IMR-90 (cell line): ENCODE measurements at regions not wholly inside any gene's neighbourhood (a gene's known extent, or its start where the extent isn't known, plus 50 kb on each side); places are given as distances from the start of the nearest gene placed in this dataset.

ENCODE experiments used
- ATAC-seq: fragments of 200-7000 bp; cut with Tn5 transposase; 2 replicates; pipeline ENCODE4 v1.9.1; 2020; ENCODE audit warnings: low read depth, mild to moderate bottlenecking, moderate library complexity
- BruUV-seq: library from RNA; stranded (reverse); fragments of 400-500 nt; replicated peaks from 2 replicates; lab custom pipeline; 2021; lab: Mats Ljungman, UMichigan
- CTCF ChIA-PET: fragments of 300-600 bp; formaldehyde crosslinking; extraction: SDS; loops from one replicate; lab custom pipeline; 2021; ENCODE audit warnings: antibody characterized with exemption; lab: Yijun Ruan, JAX
- POLR2A ChIA-PET: fragments of 300-600 bp; sonication (Branson Sonifier 250); formaldehyde crosslinking; loops from one replicate; lab custom pipeline; 2022; ENCODE audit warnings: antibody characterized with exemption; ENCODE audit not compliant: unreplicated experiment; lab: Charles Lee
- DNase-seq: peaks from one replicate; pipeline ENCODE4 v3.0.0; 2013
- H2AFZ ChIP-seq: replicated peaks from 2 replicates; pipeline ENCODE3; 2013; ENCODE audit warnings: low read length, mild to moderate bottlenecking; ENCODE audit not compliant: poor library complexity
- H2AK5ac ChIP-seq: 2 replicates; pipeline ENCODE4 v1.6.1; 2013; ENCODE audit warnings: low read depth, low read length, inconsistent platforms
- H2AK9ac ChIP-seq: replicated peaks from 2 replicates; pipeline ENCODE3; 2013; ENCODE audit warnings: mild to moderate bottlenecking, low read depth, low read length, moderate library complexity; ENCODE audit not compliant: poor library complexity
- H2BK120ac ChIP-seq: 2 replicates; pipeline ENCODE4 v1.6.1; 2013; ENCODE audit warnings: low read depth, low read length, inconsistent platforms
- H2BK15ac ChIP-seq: 3 replicates; pipeline ENCODE4 v1.6.1; 2013; ENCODE audit warnings: low read depth, low read length, inconsistent platforms
- H2BK20ac ChIP-seq: 2 replicates; pipeline ENCODE4 v1.6.1; 2013; ENCODE audit warnings: low read depth, mild to moderate bottlenecking, inconsistent platforms, low read length, moderate library complexity
- H2BK5ac ChIP-seq: 2 replicates; pipeline ENCODE4 v1.6.1; 2013; ENCODE audit warnings: mild to moderate bottlenecking, low read depth, low read length, inconsistent platforms; ENCODE audit not compliant: poor library complexity, severe bottlenecking
- H3K14ac ChIP-seq: replicated peaks from 2 replicates; pipeline ENCODE4 v1.6.1; 2013; ENCODE audit warnings: low read depth, low read length, inconsistent platforms
- H3K18ac ChIP-seq: 2 replicates; pipeline ENCODE4 v1.6.1; 2013; ENCODE audit warnings: low read depth, low read length, control low read depth
- H3K23ac ChIP-seq: 2 replicates; pipeline ENCODE4 v1.6.1; 2013; ENCODE audit warnings: low read depth, low read length, inconsistent platforms
- H3K27ac ChIP-seq: 2 replicates; pipeline ENCODE4 v1.5.1; 2013; ENCODE audit warnings: mild to moderate bottlenecking, control low read depth, low read length; ENCODE audit not compliant: insufficient read depth
- H3K27me3 ChIP-seq: 2 replicates; pipeline ENCODE4 v1.6.1; 2013; ENCODE audit warnings: low read length; ENCODE audit not compliant: control insufficient read depth, insufficient read depth
- H3K36me3 ChIP-seq: 2 replicates; pipeline ENCODE4 v1.6.1; 2013; ENCODE audit warnings: low read length, mixed read lengths; ENCODE audit not compliant: control insufficient read depth, insufficient read depth
- H3K4ac ChIP-seq: 2 replicates; pipeline ENCODE4 v1.6.1; 2013; ENCODE audit warnings: low read depth, low read length, inconsistent platforms
- H3K4me1 ChIP-seq: 2 replicates; pipeline ENCODE4 v1.6.1; 2013; ENCODE audit warnings: low read length, mixed read lengths; ENCODE audit not compliant: control insufficient read depth, insufficient read depth
- H3K4me2 ChIP-seq: 2 replicates; pipeline ENCODE4 v1.6.1; 2013; ENCODE audit warnings: low read depth, mild to moderate bottlenecking, control low read depth, low read length, moderate library complexity
- H3K4me3 ChIP-seq: 2 replicates; pipeline ENCODE4 v1.5.1; 2013; ENCODE audit warnings: low read depth, mild to moderate bottlenecking, control low read depth, low read length, moderate library complexity; ENCODE audit not compliant: insufficient read depth
- H3K56ac ChIP-seq: 2 replicates; pipeline ENCODE4 v1.6.1; 2013; ENCODE audit warnings: low read length, inconsistent platforms; ENCODE audit not compliant: insufficient read depth; ENCODE audit errors: extremely low read depth
- H3K79me1 ChIP-seq, 2 experiments: 2 replicates each; pipeline ENCODE4 v1.6.1; 2013; ENCODE audit warnings: low read length in 2 of 2, inconsistent platforms in 1 of 2, low read depth in 1 of 2
- H3K9ac ChIP-seq: 2 replicates; pipeline ENCODE4 v1.6.1; 2013; ENCODE audit warnings: low read depth, low read length, control low read depth
- H3K9me1 ChIP-seq: 2 replicates; pipeline ENCODE4 v1.6.1; 2013; ENCODE audit warnings: low read length, inconsistent platforms; ENCODE audit not compliant: insufficient read depth
- H3K9me3 ChIP-seq: 2 replicates; pipeline ENCODE4 v1.6.1; 2013; ENCODE audit warnings: low read length; ENCODE audit not compliant: control insufficient read depth, insufficient read depth
- H4K20me1 ChIP-seq: 2 replicates; pipeline ENCODE4 v1.6.1; 2013; ENCODE audit warnings: low read length, inconsistent platforms; ENCODE audit not compliant: insufficient read depth
- H4K5ac ChIP-seq: 2 replicates; pipeline ENCODE4 v1.6.1; 2013; ENCODE audit warnings: mild to moderate bottlenecking, low read depth, low read length, control low read depth
- H4K8ac ChIP-seq, 2 experiments: 2 replicates each; pipeline ENCODE4 v1.6.1; 2013; ENCODE audit warnings: low read depth in 2 of 2, low read length in 2 of 2, control low read depth in 1 of 2, inconsistent platforms in 1 of 2
- H4K91ac ChIP-seq: 2 replicates; pipeline ENCODE4 v1.6.1; 2013; ENCODE audit warnings: low read depth, low read length, inconsistent platforms; ENCODE audit not compliant: insufficient read depth
- CEBPB ChIP-seq: IDR thresholded peaks from 2 replicates; pipeline ENCODE4 v1.6.1; 2012; ENCODE audit warnings: low read depth, low read length, improper control_type of control experiment
- CHD1 ChIP-seq: IDR thresholded peaks from 2 replicates; pipeline ENCODE4 v1.6.1; 2012; ENCODE audit warnings: low read depth, low read length, improper control_type of control experiment
- FOS ChIP-seq: fragments of 150-350 bp; IDR thresholded peaks from 2 replicates; pipeline ENCODE4 v1.6.1; 2016; ENCODE audit warnings: low read depth, low read length
- MAFK ChIP-seq: IDR thresholded peaks from 2 replicates; pipeline ENCODE4 v1.6.1; 2012; ENCODE audit warnings: low read depth, low read length, improper control_type of control experiment
- MAZ ChIP-seq: IDR thresholded peaks from 2 replicates; pipeline ENCODE4 v1.6.1; 2012; ENCODE audit warnings: low read depth, mild to moderate bottlenecking, low read length, improper control_type of control experiment, moderate library complexity, borderline replicate concordance
- MXI1 ChIP-seq: IDR thresholded peaks from 2 replicates; pipeline ENCODE4 v1.6.1; 2012; ENCODE audit warnings: low read depth, mild to moderate bottlenecking, low read length, moderate library complexity, borderline replicate concordance
- NFE2L2 ChIP-seq: fragments of 150-350 bp; IDR thresholded peaks from 2 replicates; pipeline ENCODE4 v1.6.1; 2016; ENCODE audit warnings: low read depth, mild to moderate bottlenecking, low read length
- POLR2A ChIP-seq: IDR thresholded peaks from 2 replicates; pipeline ENCODE4 v1.6.1; 2012; ENCODE audit warnings: mild to moderate bottlenecking, low read depth, low read length
- RAD21 ChIP-seq: IDR thresholded peaks from 2 replicates; pipeline ENCODE4 v1.6.1; 2012; ENCODE audit warnings: low read length, improper control_type of control experiment
- RCOR1 ChIP-seq: IDR thresholded peaks from 2 replicates; pipeline ENCODE4 v1.6.1; 2012; ENCODE audit warnings: mild to moderate bottlenecking, low read length, improper control_type of control experiment; ENCODE audit not compliant: insufficient replicate concordance
- RFX5 ChIP-seq: IDR thresholded peaks from 2 replicates; pipeline ENCODE4 v1.8.0; 2012; ENCODE audit warnings: low read depth, mild to moderate bottlenecking, low read length, moderate library complexity
- SMC3 ChIP-seq: fragments of 150-350 bp; IDR thresholded peaks from 2 replicates; pipeline ENCODE4 v1.6.1; 2016; ENCODE audit warnings: low read depth, mild to moderate bottlenecking, antibody characterized with exemption, low read length, moderate library complexity
- WGBS, 2 experiments: methylation state at CpG; one replicate each; pipeline versions ENCODE4 v1.1.5 to v1.1.7; 2013; ENCODE audit warnings: missing lambda C conversion rate in 2 of 2; ENCODE audit not compliant: insufficient read length in 1 of 2; ENCODE audit errors: extremely low coverage in 2 of 2; 5-methylcytosine and 5-hydroxymethylcytosine counted together
- dilution Hi-C: fragments of 300-500 bp; cut with HindIII; formaldehyde crosslinking; loops from one replicate; pipeline ENCODE4 v1.14.3; 2018; ENCODE audit warnings: low sequenced_read_pairs; ENCODE audit not compliant: unreplicated experiment
- in situ Hi-C: fragments of 300-500 bp; cut with MboI; formaldehyde crosslinking; loops from 3 replicates; pipeline ENCODE4 v1.14.3; 2019; ENCODE audit warnings: low sequenced_read_pairs, inconsistent platforms, mixed read lengths
- intact Hi-C: fragments of 100-400 bp; cut with micrococcal nuclease; formaldehyde crosslinking; loops from 2 replicates; pipeline ENCODE4 v1.10.0; 2022
- TF ChIP-seq, protein P1 (sequence below): conservative IDR thresholded peaks from 2 replicates; pipeline ENCODE4 v1.5.1; 2012; ENCODE audit warnings: mild to moderate bottlenecking, low read depth, low read length, improper control_type of control experiment
- TF ChIP-seq, protein P2 (sequence below): fragments of 150-350 bp; IDR thresholded peaks from 2 replicates; pipeline ENCODE4 v1.6.1; 2016; ENCODE audit warnings: low read depth, mild to moderate bottlenecking, low read length, moderate library complexity, borderline replicate concordance

DNA sequence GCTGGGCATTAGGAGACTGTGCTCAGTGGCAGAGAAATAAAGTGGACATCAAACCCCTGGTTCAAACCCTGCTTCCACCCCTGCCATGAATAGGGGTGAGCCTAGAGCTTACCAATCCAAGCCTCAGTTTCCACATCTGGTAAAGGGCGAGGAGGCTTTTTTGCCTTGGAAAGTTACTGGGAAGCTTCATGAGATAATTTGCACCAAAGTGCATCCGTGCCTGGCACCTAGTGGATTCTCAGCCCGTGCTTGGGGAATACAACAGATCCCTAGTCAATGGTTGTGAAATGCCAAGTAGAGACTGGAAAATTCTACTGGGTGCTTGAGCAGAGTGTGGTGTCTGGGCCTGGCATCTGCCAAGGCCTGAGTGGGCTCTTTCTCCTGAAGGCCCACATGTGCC, 158.7 kb upstream of the ZMIZ1 start:
- Histone ChIP-seq H3K9me1 (no peaks in the 10 kb centered on the region), H2BK20ac (no peak overlapping the region), H3K4me3 (no peak overlapping the region), H4K8ac (no peak overlapping the region), H3K79me1 (no peaks in the 10 kb centered on the region), H3K56ac (no peak overlapping the region), H3K9ac (no peak overlapping the region), H3K4ac (no peak overlapping the region), H3K27ac (no peak overlapping the region), H2AK9ac (no peak overlapping the region), H2BK5ac (no peak overlapping the region), H3K27me3 (peaks cover 77% of the 10 kb centered on the region), H2BK120ac (no peak overlapping the region), H4K20me1 (no peaks in the 10 kb centered on the region), H3K36me3 (no peaks in the 10 kb centered on the region), H3K23ac (no peak overlapping the region), H3K4me1 (no peaks in the 10 kb centered on the region), H2AK5ac (no peak overlapping the region), H4K5ac (no peak overlapping the region), H3K4me2 (no peak overlapping the region), H2AFZ (no peak overlapping the region), H3K9me3 (no peaks in the 10 kb centered on the region), H4K91ac (no peak overlapping the region), H2BK15ac (no peak overlapping the region), H3K18ac (no peak overlapping the region), H3K14ac (no peak overlapping the region)
- POLR2A ChIA-PET, result no interaction called here
- in situ Hi-C loops, result no loop called here
- DNase-seq (no peak), ATAC-seq (no peak)
- CTCF ChIA-PET, result no interaction called here
- WGBS, 2 experiments, result 82% methylated on average over 3 of the region's 3 CpGs; no CpG with 5 or more reads in 1 of the 2 experiments
- BruUV-seq, result no TSS peak
- dilution Hi-C loops, result no loop called here
- intact Hi-C loops, result no loop called here
- no peak for TF ChIP-seq MAFK
- no peak for TF ChIP-seq RAD21
- no peak for TF ChIP-seq NFE2L2
- TF ChIP-seq RFX5, result no peak
- TF ChIP-seq SMC3, result no peak
- TF ChIP-seq, protein P1, sequence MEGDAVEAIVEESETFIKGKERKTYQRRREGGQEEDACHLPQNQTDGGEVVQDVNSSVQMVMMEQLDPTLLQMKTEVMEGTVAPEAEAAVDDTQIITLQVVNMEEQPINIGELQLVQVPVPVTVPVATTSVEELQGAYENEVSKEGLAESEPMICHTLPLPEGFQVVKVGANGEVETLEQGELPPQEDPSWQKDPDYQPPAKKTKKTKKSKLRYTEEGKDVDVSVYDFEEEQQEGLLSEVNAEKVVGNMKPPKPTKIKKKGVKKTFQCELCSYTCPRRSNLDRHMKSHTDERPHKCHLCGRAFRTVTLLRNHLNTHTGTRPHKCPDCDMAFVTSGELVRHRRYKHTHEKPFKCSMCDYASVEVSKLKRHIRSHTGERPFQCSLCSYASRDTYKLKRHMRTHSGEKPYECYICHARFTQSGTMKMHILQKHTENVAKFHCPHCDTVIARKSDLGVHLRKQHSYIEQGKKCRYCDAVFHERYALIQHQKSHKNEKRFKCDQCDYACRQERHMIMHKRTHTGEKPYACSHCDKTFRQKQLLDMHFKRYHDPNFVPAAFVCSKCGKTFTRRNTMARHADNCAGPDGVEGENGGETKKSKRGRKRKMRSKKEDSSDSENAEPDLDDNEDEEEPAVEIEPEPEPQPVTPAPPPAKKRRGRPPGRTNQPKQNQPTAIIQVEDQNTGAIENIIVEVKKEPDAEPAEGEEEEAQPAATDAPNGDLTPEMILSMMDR, result no peak
- no peak for TF ChIP-seq MAZ
- no peak for TF ChIP-seq POLR2A
- TF ChIP-seq CEBPB, result no peak
- no peak for TF ChIP-seq CHD1
- TF ChIP-seq MXI1, result no peak
- TF ChIP-seq FOS, result no peak
- no peak for TF ChIP-seq RCOR1
- TF ChIP-seq, protein P2, sequence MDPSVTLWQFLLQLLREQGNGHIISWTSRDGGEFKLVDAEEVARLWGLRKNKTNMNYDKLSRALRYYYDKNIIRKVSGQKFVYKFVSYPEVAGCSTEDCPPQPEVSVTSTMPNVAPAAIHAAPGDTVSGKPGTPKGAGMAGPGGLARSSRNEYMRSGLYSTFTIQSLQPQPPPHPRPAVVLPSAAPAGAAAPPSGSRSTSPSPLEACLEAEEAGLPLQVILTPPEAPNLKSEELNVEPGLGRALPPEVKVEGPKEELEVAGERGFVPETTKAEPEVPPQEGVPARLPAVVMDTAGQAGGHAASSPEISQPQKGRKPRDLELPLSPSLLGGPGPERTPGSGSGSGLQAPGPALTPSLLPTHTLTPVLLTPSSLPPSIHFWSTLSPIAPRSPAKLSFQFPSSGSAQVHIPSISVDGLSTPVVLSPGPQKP, result no peak
